HUES6 (cell line): ENCODE measurements at regions not wholly inside any gene's neighbourhood (a gene's known extent, or its start where the extent isn't known, plus 50 kb on each side); places are given as distances from the start of the nearest gene placed in this dataset.
"Not testable (repeated sequence)": the region's sequence is repeated elsewhere in the genome, so short reads cannot be mapped to it uniquely, and the experiment has no call there.

Source experiments
- H3K27ac ChIP-seq: 2 replicates; pipeline ENCODE4 v1.7.0; 2013; ENCODE audit warnings: low read depth, mild to moderate bottlenecking, low read length, inconsistent platforms
- H3K27me3 ChIP-seq: 2 replicates; pipeline ENCODE4 v1.6.1; 2013; ENCODE audit warnings: low read length; ENCODE audit not compliant: control insufficient read depth, insufficient read depth
- H3K36me3 ChIP-seq: 2 replicates; pipeline ENCODE4 v1.6.1; 2013; ENCODE audit warnings: low read length; ENCODE audit not compliant: control insufficient read depth, insufficient read depth
- H3K4me1 ChIP-seq: 2 replicates; pipeline ENCODE4 v1.6.1; 2013; ENCODE audit warnings: low read length; ENCODE audit not compliant: control insufficient read depth, insufficient read depth
- H3K4me3 ChIP-seq: 2 replicates; pipeline ENCODE4 v1.5.1; 2013; ENCODE audit warnings: low read depth, low read length
- H3K9ac ChIP-seq: one replicate; pipeline ENCODE4 v1.6.1; 2013; ENCODE audit warnings: mild to moderate bottlenecking, low read length
- H3K9me3 ChIP-seq: 2 replicates; pipeline ENCODE4 v1.6.1; 2013; ENCODE audit warnings: low read depth, low read length; ENCODE audit not compliant: control insufficient read depth, insufficient read depth

- Histone ChIP-seq H3K4me3 (no peak overlapping the region), H3K27me3 (no peaks in the 10 kb centered on the region), H3K27ac (no peak overlapping the region), H3K9me3 (no peaks in the 10 kb centered on the region), H3K9ac (no peak overlapping the region), H3K36me3 (no peaks in the 10 kb centered on the region), H3K4me1 (peaks cover 11% of the 10 kb centered on the region; the same call in 1 of the 2 replicates)
These were observed 211.5 kb upstream of the GCFC2 start for GRCh38 chr2:75922191-75922590.

- H3K9ac ChIP-seq: no peak overlapping the region
- no peaks in the 10 kb centered on the region for H3K9me3 ChIP-seq
- peaks cover 11% of the 10 kb centered on the region; the same call in 1 of the 2 replicates for H3K4me1 ChIP-seq
- H3K27ac ChIP-seq: no peak overlapping the region
- no peaks in the 10 kb centered on the region for H3K27me3 ChIP-seq
- H3K4me3 ChIP-seq: no peak overlapping the region
- no peaks in the 10 kb centered on the region for H3K36me3 ChIP-seq
These were observed 210.3 kb upstream of the GCFC2 start for GRCh38 chr2:75920859-75921551.

GRCh38 chr2:75915851-75916634 is 205.3 kb upstream of the GCFC2 start:
- Histone ChIP-seq H3K36me3 (no peaks in the 10 kb centered on the region), H3K9me3 (no peaks in the 10 kb centered on the region), H3K27me3 (no peaks in the 10 kb centered on the region), H3K9ac (no peak overlapping the region), H3K4me1 (peaks cover 8% of the 10 kb centered on the region; the same call in 1 of the 2 replicates), H3K27ac (no peak overlapping the region), H3K4me3 (no peak overlapping the region)

GRCh38 chr2:75896779-75897366 is 186.2 kb upstream of the GCFC2 start:
- H3K27me3 ChIP-seq: no peaks in the 10 kb centered on the region
- H3K36me3 ChIP-seq: no peaks in the 10 kb centered on the region
- H3K9ac ChIP-seq: no peak overlapping the region
- H3K27ac ChIP-seq: no peak overlapping the region
- no peaks in the 10 kb centered on the region for H3K9me3 ChIP-seq
- H3K4me1 ChIP-seq: no peaks in the 10 kb centered on the region
- H3K4me3 ChIP-seq: no peak overlapping the region

- no peaks in the 10 kb centered on the region for H3K27me3 ChIP-seq
- no peaks in the 10 kb centered on the region for H3K36me3 ChIP-seq
- no peaks in the 10 kb centered on the region for H3K4me1 ChIP-seq
- H3K27ac ChIP-seq: no peak overlapping the region
- no peak overlapping the region for H3K9ac ChIP-seq
- H3K9me3 ChIP-seq: no peaks in the 10 kb centered on the region
- no peak overlapping the region for H3K4me3 ChIP-seq
These were observed 183.5 kb upstream of the GCFC2 start for GRCh38 chr2:75894170-75894569.

- Histone ChIP-seq H3K9ac (no peak overlapping the region), H3K4me1 (no peaks in the 10 kb centered on the region), H3K9me3 (no peaks in the 10 kb centered on the region), H3K27ac (no peak overlapping the region), H3K4me3 (no peak overlapping the region), H3K27me3 (no peaks in the 10 kb centered on the region), H3K36me3 (no peaks in the 10 kb centered on the region)
These were observed 181.8 kb upstream of the GCFC2 start for GRCh38 chr2:75892490-75892889.

- Histone ChIP-seq H3K27ac (no peak overlapping the region), H3K4me1 (no peaks in the 10 kb centered on the region), H3K36me3 (no peaks in the 10 kb centered on the region), H3K4me3 (no peak overlapping the region), H3K9me3 (peaks cover 5% of the 10 kb centered on the region; the same call in 1 of the 2 replicates), H3K9ac (no peak overlapping the region), H3K27me3 (no peaks in the 10 kb centered on the region)
These were observed 171.8 kb upstream of the GCFC2 start for GRCh38 chr2:75882530-75882929.

- not testable (repeated sequence) for H3K4me3 ChIP-seq, H3K36me3 ChIP-seq, H3K9ac ChIP-seq, H3K4me1 ChIP-seq, H3K9me3 ChIP-seq, H3K27ac ChIP-seq
- H3K27me3 ChIP-seq: peaks cover 19% of the 10 kb centered on the region; the same call in 1 of the 2 replicates
These were observed 164.9 kb upstream of the GCFC2 start for GRCh38 chr2:75875606-75876005.

- H3K27me3 ChIP-seq: peaks cover 47% of the 10 kb centered on the region
- H3K27ac ChIP-seq, H3K9ac ChIP-seq, H3K9me3 ChIP-seq, H3K4me3 ChIP-seq, H3K36me3 ChIP-seq: not testable (repeated sequence)
- H3K4me1 ChIP-seq: peaks cover 14% of the 10 kb centered on the region
These were observed 161.3 kb upstream of the GCFC2 start for GRCh38 chr2:75871762-75872614.

- peaks cover 14% of the 10 kb centered on the region for H3K4me1 ChIP-seq
- H3K9me3 ChIP-seq: no peaks in the 10 kb centered on the region
- H3K27ac ChIP-seq: no peak overlapping the region; the same call in 1 of the 2 replicates
- no peak overlapping the region for H3K9ac ChIP-seq
- no peaks in the 10 kb centered on the region for H3K36me3 ChIP-seq
- peaks cover 47% of the 10 kb centered on the region for H3K27me3 ChIP-seq
- peak overlapping the region; percentile 36 for H3K4me3 ChIP-seq
These were observed 160.0 kb upstream of the GCFC2 start for GRCh38 chr2:75870651-75871137.
